Fibroblast of lung (primary cell): ENCODE measurements at regions not wholly inside any gene's neighbourhood (a gene's known extent, or its start where the extent isn't known, plus 50 kb on each side); places are given as distances from the start of the nearest gene placed in this dataset.

Source experiments
- DNase-seq, 2 donors: peaks; one replicate each; pipeline versions ENCODE4 v3.0.0 to v3.0.0-alpha.2; 2010; ENCODE audit warnings: low read depth in 2 of 2
- H2AFZ ChIP-seq: 2 replicates; pipeline ENCODE4 v1.5.1; 2012; ENCODE audit warnings: low read length, control low read depth, inconsistent platforms
- H3K27ac ChIP-seq: 2 replicates; pipeline ENCODE4 v1.5.1; 2011; ENCODE audit warnings: low read length, control low read depth; ENCODE audit not compliant: insufficient read depth
- H3K27me3 ChIP-seq: 2 replicates; pipeline ENCODE4 v1.5.1; 2011; ENCODE audit warnings: mild to moderate bottlenecking, low read length; ENCODE audit not compliant: control insufficient read depth, insufficient read depth
- H3K36me3 ChIP-seq: 2 replicates; pipeline ENCODE4 v1.5.1; 2011; ENCODE audit warnings: low read length; ENCODE audit not compliant: control insufficient read depth, insufficient read depth
- H3K4me1 ChIP-seq: 2 replicates; pipeline ENCODE4 v1.5.1; 2011; ENCODE audit warnings: low read length; ENCODE audit not compliant: control insufficient read depth, insufficient read depth; ENCODE audit errors: extremely low read depth
- H3K4me2 ChIP-seq: 2 replicates; pipeline ENCODE4 v1.5.1; 2011; ENCODE audit warnings: low read length, control low read depth; ENCODE audit not compliant: insufficient read depth; ENCODE audit errors: extremely low read depth
- H3K4me3 ChIP-seq, 4 experiments: fragments of 200-600 bp in 1 of 4; sonication (generic) in 1 of 4; replicated peaks in 1 of 4; 2 replicates each; pipeline ENCODE4 v1.5.1; 2011 to 2016; ENCODE audit warnings: low read length in 4 of 4, low read depth in 3 of 4, mild to moderate bottlenecking in 3 of 4, control low read depth in 2 of 4, inconsistent platforms in 1 of 4, mixed read lengths in 1 of 4; ENCODE audit not compliant: insufficient read depth in 1 of 4; ENCODE audit errors: control extremely low read depth in 1 of 4
- H3K79me2 ChIP-seq: 2 replicates; pipeline ENCODE4 v1.5.1; 2012; ENCODE audit warnings: mild to moderate bottlenecking, low read length, inconsistent platforms; ENCODE audit not compliant: control insufficient read depth, insufficient read depth
- H3K9ac ChIP-seq: 2 replicates; pipeline ENCODE4 v1.5.1; 2011; ENCODE audit warnings: mild to moderate bottlenecking, low read length, control low read depth; ENCODE audit not compliant: insufficient read depth
- H3K9me3 ChIP-seq: 2 replicates; pipeline ENCODE4 v1.5.1; 2012; ENCODE audit warnings: low read depth, low read length; ENCODE audit not compliant: control insufficient read depth, insufficient read depth
- H4K20me1 ChIP-seq: 2 replicates; pipeline ENCODE4 v1.5.1; 2011; ENCODE audit warnings: low read length; ENCODE audit not compliant: control insufficient read depth, insufficient read depth; ENCODE audit errors: extremely low read depth
- CTCF ChIP-seq, 2 donors: IDR thresholded peaks in 1 of 2; conservative IDR thresholded peaks in 1 of 2; 1 replicate in 1 of 2; 2 replicates in 1 of 2; pipeline ENCODE4 v1.5.1; 2011 to 2012; ENCODE audit warnings: low read length in 2 of 2, control low read depth in 1 of 2, inconsistent platforms in 1 of 2, low read depth in 1 of 2, mild to moderate bottlenecking in 1 of 2
- EZH2 ChIP-seq: IDR thresholded peaks from 2 replicates; pipeline ENCODE4 v1.5.1; 2012; ENCODE audit warnings: low read length, control low read depth, mild to moderate bottlenecking; ENCODE audit errors: missing control alignments

GRCh38 chr6:44558832-44559251, 171.3 kb downstream of the CDC5L start:
- Histone ChIP-seq H3K9ac (no peak overlapping the region), H3K9me3 (no peaks in the 10 kb centered on the region), H2AFZ (no peak overlapping the region), H3K27me3 (peaks cover 11% of the 10 kb centered on the region), H3K4me3 (no peak overlapping the region), H3K36me3 (no peaks in the 10 kb centered on the region), H3K4me1 (no peaks in the 10 kb centered on the region), H3K4me2 (no peak overlapping the region), H3K27ac (no peak overlapping the region), H3K79me2 (no peaks in the 10 kb centered on the region), H4K20me1 (no peaks in the 10 kb centered on the region)
- DNase-seq = peak in 1 of 2 donors; percentile 10
- TF ChIP-seq CTCF (conservative IDR thresholded peaks at IDR 0.05 in 1 of 2, IDR thresholded peaks at IDR 0.05 in 1 of 2; ENCODE audit: low read depth in 1 of 2, low read length in 2 of 2) (no peak), EZH2 (no peak)

GRCh38 chr6:44559486-44560270, 172.2 kb downstream of the CDC5L start:
- Histone ChIP-seq H3K79me2 (no peaks in the 10 kb centered on the region), H3K9me3 (no peaks in the 10 kb centered on the region), H3K4me2 (no peak overlapping the region), H4K20me1 (no peaks in the 10 kb centered on the region), H3K4me1 (no peaks in the 10 kb centered on the region), H3K27me3 (peaks cover 11% of the 10 kb centered on the region), H3K36me3 (no peaks in the 10 kb centered on the region), H3K4me3 (no peak overlapping the region), H2AFZ (no peak overlapping the region), H3K27ac (no peak overlapping the region), H3K9ac (no peak overlapping the region)
- no peak for TF ChIP-seq CTCF (conservative IDR thresholded peaks at IDR 0.05 in 1 of 2, IDR thresholded peaks at IDR 0.05 in 1 of 2; ENCODE audit: low read depth in 1 of 2, low read length in 2 of 2)
- no peak for TF ChIP-seq EZH2
- no peak for DNase-seq

GRCh38 chr6:44560458-44561059, 173.1 kb downstream of the CDC5L start:
- Histone ChIP-seq H3K9me3 (no peaks in the 10 kb centered on the region), H3K9ac (no peak overlapping the region), H3K79me2 (no peaks in the 10 kb centered on the region), H4K20me1 (no peaks in the 10 kb centered on the region), H3K27me3 (peaks cover 11% of the 10 kb centered on the region), H3K27ac (no peak overlapping the region), H3K36me3 (no peaks in the 10 kb centered on the region), H3K4me1 (no peaks in the 10 kb centered on the region), H2AFZ (no peak overlapping the region), H3K4me3 (no peak overlapping the region), H3K4me2 (no peak overlapping the region)
- no peak for TF ChIP-seq EZH2
- no peak for DNase-seq
